SK-N-SH (cell line): ENCODE measurements at regions not wholly inside any gene's neighbourhood (a gene's known extent, or its start where the extent isn't known, plus 50 kb on each side); places are given as distances from the start of the nearest gene placed in this dataset.

ENCODE experiments used
- CTCF ChIP-seq: fragments of 200-600 bp; sonication (generic); IDR thresholded peaks from 2 replicates; pipeline ENCODE4 v1.6.1; 2017; ENCODE audit warnings: antibody characterized with exemption, mild to moderate bottlenecking, moderate library complexity
- ELF1 ChIP-seq: IDR thresholded peaks from 2 replicates; pipeline ENCODE4 v1.4.0; 2012
- EP300 ChIP-seq, 2 experiments: IDR thresholded peaks; 2 replicates each; pipeline versions ENCODE4 v1.4.0 to v1.6.1; 2012; ENCODE audit warnings: borderline replicate concordance in 1 of 2, low read depth in 1 of 2, low read length in 1 of 2
- FOXJ3 ChIP-seq: sonication (generic); formaldehyde crosslinking; IDR thresholded peaks from 2 replicates; pipeline ENCODE4 v1.5.1; 2020; ENCODE audit warnings: mild to moderate bottlenecking, missing genetic modification reagents
- FOXM1 ChIP-seq: IDR thresholded peaks from 2 replicates; pipeline ENCODE4 v1.4.0; 2012; ENCODE audit warnings: low read depth, mild to moderate bottlenecking
- JUND ChIP-seq: IDR thresholded peaks from 2 replicates; pipeline ENCODE4 v1.4.0; 2012
- MXI1 ChIP-seq: IDR thresholded peaks from 2 replicates; pipeline ENCODE4 v1.6.1; 2012; ENCODE audit warnings: mild to moderate bottlenecking, low read depth, low read length, improper control_type of control experiment
- NRF1 ChIP-seq: IDR thresholded peaks from 2 replicates; pipeline ENCODE4 v1.6.1; 2012; ENCODE audit warnings: low read depth, mild to moderate bottlenecking, low read length
- SMC3 ChIP-seq: IDR thresholded peaks from 2 replicates; pipeline ENCODE4 v1.6.1; 2012; ENCODE audit warnings: low read depth, low read length, improper control_type of control experiment
- TF ChIP-seq, protein P1 (sequence below): IDR thresholded peaks from 2 replicates; pipeline ENCODE4 v1.6.1; 2012; ENCODE audit warnings: mild to moderate bottlenecking, low read depth, low read length, moderate library complexity

- no peak for TF ChIP-seq MXI1
- TF ChIP-seq NRF1, result no peak
- no peak for TF ChIP-seq JUND
- no peak for TF ChIP-seq ELF1
- peak; percentile 62 for TF ChIP-seq CTCF
- TF ChIP-seq FOXJ3 (CRISPR knock-in tag), result no peak
- TF ChIP-seq, protein P1, sequence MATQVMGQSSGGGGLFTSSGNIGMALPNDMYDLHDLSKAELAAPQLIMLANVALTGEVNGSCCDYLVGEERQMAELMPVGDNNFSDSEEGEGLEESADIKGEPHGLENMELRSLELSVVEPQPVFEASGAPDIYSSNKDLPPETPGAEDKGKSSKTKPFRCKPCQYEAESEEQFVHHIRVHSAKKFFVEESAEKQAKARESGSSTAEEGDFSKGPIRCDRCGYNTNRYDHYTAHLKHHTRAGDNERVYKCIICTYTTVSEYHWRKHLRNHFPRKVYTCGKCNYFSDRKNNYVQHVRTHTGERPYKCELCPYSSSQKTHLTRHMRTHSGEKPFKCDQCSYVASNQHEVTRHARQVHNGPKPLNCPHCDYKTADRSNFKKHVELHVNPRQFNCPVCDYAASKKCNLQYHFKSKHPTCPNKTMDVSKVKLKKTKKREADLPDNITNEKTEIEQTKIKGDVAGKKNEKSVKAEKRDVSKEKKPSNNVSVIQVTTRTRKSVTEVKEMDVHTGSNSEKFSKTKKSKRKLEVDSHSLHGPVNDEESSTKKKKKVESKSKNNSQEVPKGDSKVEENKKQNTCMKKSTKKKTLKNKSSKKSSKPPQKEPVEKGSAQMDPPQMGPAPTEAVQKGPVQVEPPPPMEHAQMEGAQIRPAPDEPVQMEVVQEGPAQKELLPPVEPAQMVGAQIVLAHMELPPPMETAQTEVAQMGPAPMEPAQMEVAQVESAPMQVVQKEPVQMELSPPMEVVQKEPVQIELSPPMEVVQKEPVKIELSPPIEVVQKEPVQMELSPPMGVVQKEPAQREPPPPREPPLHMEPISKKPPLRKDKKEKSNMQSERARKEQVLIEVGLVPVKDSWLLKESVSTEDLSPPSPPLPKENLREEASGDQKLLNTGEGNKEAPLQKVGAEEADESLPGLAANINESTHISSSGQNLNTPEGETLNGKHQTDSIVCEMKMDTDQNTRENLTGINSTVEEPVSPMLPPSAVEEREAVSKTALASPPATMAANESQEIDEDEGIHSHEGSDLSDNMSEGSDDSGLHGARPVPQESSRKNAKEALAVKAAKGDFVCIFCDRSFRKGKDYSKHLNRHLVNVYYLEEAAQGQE, result no peak
- peak; percentile 11; the same call in 1 of the 2 replicates for TF ChIP-seq SMC3
- no peak for TF ChIP-seq EP300 (IDR thresholded peaks at IDR 0.05; ENCODE audit: borderline replicate concordance in 1 of 2, low read depth in 1 of 2, low read length in 1 of 2)
- TF ChIP-seq FOXM1, result no peak
These were observed 362.0 kb downstream of the ZNF248 start for GRCh38 chr10:37495415-37495814.
